LNCAP (cell line): ENCODE measurements at regions not wholly inside any gene's neighbourhood (a gene's known extent, or its start where the extent isn't known, plus 50 kb on each side); places are given as distances from the start of the nearest gene placed in this dataset.

Source experiments
- TF ChIP-seq, protein P1 (sequence below): fragments of 450-650 bp; IDR thresholded peaks from 2 replicates; pipeline ENCODE4 v1.5.1; 2017; ENCODE audit warnings: mild to moderate bottlenecking

DNA sequence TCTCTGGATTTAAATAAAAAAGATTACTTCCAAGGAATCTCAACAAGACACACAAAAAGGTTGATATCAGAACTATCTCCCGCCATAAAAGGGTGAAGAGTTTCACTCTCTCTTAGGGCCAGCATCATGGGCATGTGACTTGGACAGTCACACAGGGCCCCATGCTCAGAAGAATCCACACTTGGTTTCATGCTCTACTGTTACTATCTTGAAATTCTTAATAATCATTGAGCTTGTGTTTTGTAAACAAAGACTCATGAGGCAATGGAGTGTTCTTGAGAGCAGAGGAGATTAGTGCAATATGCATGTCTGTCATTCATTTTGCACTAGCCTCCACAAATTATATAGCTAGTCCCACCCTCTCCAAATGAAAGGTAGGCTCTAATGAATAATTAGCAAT lies 58.4 kb downstream of the HMHB1 start:
- TF ChIP-seq, protein P1, sequence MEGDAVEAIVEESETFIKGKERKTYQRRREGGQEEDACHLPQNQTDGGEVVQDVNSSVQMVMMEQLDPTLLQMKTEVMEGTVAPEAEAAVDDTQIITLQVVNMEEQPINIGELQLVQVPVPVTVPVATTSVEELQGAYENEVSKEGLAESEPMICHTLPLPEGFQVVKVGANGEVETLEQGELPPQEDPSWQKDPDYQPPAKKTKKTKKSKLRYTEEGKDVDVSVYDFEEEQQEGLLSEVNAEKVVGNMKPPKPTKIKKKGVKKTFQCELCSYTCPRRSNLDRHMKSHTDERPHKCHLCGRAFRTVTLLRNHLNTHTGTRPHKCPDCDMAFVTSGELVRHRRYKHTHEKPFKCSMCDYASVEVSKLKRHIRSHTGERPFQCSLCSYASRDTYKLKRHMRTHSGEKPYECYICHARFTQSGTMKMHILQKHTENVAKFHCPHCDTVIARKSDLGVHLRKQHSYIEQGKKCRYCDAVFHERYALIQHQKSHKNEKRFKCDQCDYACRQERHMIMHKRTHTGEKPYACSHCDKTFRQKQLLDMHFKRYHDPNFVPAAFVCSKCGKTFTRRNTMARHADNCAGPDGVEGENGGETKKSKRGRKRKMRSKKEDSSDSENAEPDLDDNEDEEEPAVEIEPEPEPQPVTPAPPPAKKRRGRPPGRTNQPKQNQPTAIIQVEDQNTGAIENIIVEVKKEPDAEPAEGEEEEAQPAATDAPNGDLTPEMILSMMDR = no peak

DNA sequence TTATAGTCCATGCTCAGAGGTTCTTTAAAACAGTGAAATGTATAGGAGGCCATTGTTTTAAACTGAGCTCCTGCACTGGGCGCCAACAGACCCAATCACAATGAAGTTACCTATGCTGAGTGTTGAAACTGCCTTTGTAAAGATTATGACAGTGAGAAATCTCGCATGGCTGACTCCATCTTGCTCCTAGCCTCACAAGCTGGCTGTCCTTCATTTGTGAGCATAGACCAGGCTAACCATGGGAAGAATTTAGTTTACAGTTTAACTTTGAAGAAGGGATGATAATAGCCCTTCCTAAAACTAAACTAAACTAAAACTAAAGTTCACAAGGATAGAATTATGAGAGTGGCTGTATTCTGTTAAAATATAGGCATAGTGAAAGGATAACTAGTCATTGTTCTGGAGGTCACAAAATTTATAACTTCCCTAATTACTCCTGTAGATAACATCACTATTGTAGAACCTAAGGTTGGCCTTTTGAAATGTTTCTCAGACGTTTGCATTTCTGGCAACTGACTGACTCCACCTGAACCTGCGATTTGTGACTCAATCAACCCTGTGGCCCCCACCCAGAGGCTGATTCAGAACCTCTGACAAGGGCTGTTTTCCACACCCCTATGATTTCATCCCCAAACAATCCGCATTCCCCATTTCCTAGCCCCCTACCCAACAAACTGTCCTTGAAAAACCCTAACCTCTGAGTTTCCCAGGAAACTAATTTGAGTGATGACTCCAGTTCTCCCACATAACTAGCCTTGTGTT lies 59.1 kb downstream of the HMHB1 start:
- TF ChIP-seq, protein P1 = no peak

DNA sequence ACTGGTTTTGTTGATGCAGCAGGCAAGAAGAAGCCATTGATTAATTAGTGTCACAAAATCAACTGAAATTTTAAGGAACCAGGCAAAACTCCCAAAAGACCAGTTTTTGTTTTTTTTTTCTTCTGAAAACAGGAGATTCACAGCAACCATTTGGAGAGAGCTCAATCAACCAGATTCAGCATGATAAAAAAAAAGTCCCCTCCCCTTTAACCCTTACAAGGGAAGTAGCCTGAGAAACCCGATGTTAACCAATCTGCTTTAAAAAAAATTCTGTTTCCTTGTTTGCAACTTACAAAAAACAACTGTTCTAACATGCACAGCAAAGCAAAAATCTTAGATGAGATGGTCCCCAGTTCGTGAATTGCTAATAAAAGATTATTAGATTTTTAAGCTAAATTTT lies 59.7 kb downstream of the HMHB1 start:
- TF ChIP-seq, protein P1 = no peak

DNA sequence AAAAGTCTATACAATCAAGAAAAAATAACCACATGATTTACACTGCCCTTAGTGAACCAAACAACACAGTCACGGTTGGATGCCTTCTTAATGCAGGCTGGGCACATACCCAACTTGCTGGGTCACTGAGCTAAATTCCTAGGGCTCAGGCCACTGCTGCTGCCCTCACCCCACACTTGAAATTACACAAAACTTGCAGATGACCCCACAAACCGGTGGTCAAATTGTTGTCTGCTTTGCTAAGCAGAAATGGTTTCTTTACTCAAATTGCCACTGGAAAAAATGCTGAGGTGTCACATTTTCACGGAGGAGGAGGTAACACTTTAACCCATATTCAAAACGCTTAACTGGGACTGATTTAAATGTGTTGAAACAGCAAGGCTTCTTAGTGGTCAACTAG lies 62.4 kb downstream of the HMHB1 start:
- TF ChIP-seq, protein P1 = no peak

DNA sequence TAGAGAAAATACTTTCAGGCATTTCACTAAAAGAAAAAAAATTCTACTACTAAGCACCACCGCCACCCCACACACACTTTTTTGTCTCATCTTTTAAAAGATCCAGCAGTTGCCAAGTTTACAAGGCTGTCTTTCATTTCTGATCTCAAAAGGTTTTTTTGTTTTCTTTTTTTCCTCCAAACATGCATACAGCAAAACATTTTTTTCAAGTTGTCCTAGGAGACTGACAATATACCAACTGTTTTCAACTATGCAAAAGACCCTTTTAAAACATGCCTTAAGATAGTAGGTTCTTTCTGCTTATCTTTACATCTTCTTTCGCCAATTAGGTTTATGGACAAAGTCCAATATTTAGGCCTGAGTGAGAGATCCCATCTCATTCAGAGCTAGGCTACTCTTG lies 65.2 kb downstream of the HMHB1 start:
- TF ChIP-seq, protein P1 = no peak

DNA sequence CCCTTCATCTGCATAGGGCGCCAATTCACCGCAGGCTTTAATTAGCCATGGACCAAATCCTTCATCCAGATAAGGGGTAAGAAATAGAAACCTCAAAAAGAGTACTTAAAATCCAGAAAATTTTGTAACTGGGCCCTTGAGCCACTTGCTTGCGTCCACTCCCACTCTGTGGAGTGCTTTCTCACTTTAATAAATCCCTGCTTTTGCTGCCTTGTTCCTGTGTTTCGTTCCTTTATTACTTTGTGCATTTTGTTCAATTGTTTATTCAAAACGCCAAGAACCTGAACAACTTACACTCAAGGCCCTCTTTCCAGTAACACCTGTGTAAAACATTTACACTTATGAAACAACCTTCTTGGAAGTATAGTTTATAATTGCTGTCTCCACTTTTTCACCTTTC lies 66.5 kb downstream of the HMHB1 start:
- TF ChIP-seq, protein P1 = no peak

DNA sequence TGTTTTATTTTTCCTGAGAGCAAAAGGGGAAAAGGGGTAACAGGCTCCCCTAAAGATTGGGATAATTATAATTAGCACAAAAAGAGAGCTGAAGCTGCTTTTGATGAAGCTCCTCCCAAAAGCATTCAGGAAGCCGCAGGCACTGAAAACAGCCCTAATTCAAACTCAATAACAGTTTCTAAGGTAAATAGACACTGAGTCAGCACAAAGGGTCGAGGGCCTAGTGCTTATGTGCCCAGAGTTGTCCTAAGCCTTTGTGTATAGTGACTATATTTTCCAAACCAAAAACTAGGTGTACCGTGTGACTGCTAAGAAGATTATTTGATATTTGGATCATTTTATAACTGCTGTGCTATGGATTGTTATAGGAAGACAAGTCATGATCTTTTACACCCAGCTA lies 67.7 kb downstream of the HMHB1 start:
- TF ChIP-seq, protein P1 = no peak

DNA sequence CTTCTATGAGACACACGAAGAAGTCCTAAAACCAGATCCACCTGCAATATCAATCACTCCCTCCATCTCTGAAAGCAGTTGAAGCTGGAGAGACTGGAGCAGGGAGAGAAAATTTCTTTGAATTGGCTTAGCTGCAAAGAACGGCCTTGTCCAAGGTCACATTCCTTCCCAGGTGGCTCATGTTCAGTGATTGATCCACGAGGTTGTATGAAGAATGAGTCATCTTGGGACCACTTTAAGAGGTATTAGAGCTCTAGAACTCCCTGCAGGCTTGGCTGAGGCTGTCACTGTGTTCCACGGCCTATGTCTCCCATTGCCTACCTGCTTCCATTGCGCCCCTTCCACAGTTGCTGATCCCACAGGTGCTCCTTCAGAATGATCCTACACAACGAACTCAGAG lies 68.2 kb downstream of the HMHB1 start:
- TF ChIP-seq, protein P1 = no peak
